ENCODE measurements at regions not wholly inside any gene's neighbourhood (a gene's known extent, or its start where the extent isn't known, plus 50 kb on each side); places are given as distances from the start of the nearest gene placed in this dataset.

DNA sequence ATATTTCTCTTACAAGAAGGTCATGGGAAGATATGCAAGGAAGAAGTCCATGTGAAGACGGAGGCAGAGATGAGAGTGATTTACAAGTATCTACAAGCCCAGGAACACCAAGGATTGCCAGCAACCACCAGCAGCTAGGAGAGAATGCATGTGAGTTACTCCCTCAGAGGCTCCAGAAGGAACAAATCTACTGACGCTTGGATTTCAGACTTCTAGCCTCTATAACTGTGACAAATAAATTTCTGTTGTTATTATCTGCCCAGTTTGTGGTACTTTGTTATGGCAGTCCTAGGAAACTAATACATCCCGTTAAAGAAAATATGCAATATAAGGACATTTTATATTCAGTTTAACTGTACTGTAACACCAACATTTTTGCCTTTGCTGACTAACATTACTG is 283.9 kb downstream of the BCHE start (continued):
- no peak for TF ChIP-seq USF2 (IDR thresholded peaks at IDR 0.05; ENCODE audit: borderline replicate concordance, low read depth, low read length)
- TF ChIP-seq, protein P1, sequence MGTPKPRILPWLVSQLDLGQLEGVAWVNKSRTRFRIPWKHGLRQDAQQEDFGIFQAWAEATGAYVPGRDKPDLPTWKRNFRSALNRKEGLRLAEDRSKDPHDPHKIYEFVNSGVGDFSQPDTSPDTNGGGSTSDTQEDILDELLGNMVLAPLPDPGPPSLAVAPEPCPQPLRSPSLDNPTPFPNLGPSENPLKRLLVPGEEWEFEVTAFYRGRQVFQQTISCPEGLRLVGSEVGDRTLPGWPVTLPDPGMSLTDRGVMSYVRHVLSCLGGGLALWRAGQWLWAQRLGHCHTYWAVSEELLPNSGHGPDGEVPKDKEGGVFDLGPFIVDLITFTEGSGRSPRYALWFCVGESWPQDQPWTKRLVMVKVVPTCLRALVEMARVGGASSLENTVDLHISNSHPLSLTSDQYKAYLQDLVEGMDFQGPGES (IDR thresholded peaks at IDR 0.05): no peak

- FAIRE-seq (no peak), DNase-seq (ENCODE audit: low read depth, low spot score) (no peak), ATAC-seq (peak; percentile 47)
- no peaks in the 10 kb centered on the region for H3K36me3 ChIP-seq (ENCODE audit: control insufficient read depth in 2 of 2, insufficient read depth in 2 of 2, low read length in 1 of 2)
- no peaks in the 10 kb centered on the region for H3K4me1 ChIP-seq (ENCODE audit: control insufficient read depth, insufficient read depth, low read length)
- CTCF ChIA-PET: interaction anchor here (1.3 kb wide), 1 partner anchor 46 kb away, joined by 3 read pairs; no protein-coding TSS in a partner anchor
- no peaks in the 10 kb centered on the region for H4K20me1 ChIP-seq (ENCODE audit: control insufficient read depth, insufficient read depth)
- no peak overlapping the region for H3K27ac ChIP-seq (ENCODE audit: control insufficient read depth, insufficient read depth)
- no peak overlapping the region for H3K4me3 ChIP-seq
- WGBS (ENCODE audit: insufficient coverage, insufficient replicate concordance, low lambda C conversion rate, missing lambda C conversion rate): 8% methylated on average over 5 of the region's 5 CpGs
- H2AFZ ChIP-seq (ENCODE audit: control insufficient read depth, low read depth, low read length): no peak overlapping the region
- H3K9me3 ChIP-seq (replicated peaks; ENCODE audit: control insufficient read depth, insufficient read depth, low read length): no peaks in the 10 kb centered on the region
- SMC1A ChIA-PET (ENCODE audit: uncharacterized antibody, unreplicated experiment): interaction anchor here (0.6 to 1.5 kb wide), 3 partner anchors 10 to 907 kb away, joined by 3 to 7 read pairs (median 3); no protein-coding TSS in a partner anchor
- H3K9ac ChIP-seq (ENCODE audit: control insufficient read depth, insufficient read depth, low read length): no peak overlapping the region
- no TSS peak for BruUV-seq (replicated peaks)
- POLR2A ChIA-PET: interaction anchor here (1.2 kb wide), 1 partner anchor 9 kb away, joined by 3 read pairs; no protein-coding TSS in a partner anchor
- intact Hi-C loops (cut with micrococcal nuclease; ENCODE audit: unreplicated experiment) (no loop called here), in situ Hi-C loops (cut with MboI) (no loop called here)
- RAD21 ChIA-PET (ENCODE audit: unreplicated experiment): interaction anchor here (0.8 kb wide), 2 partner anchors 10 to 16 kb away, joined by 3 to 4 read pairs; no protein-coding TSS in a partner anchor
- no peaks in the 10 kb centered on the region for H3K27me3 ChIP-seq (replicated peaks in 1 of 2; ENCODE audit: control insufficient read depth in 2 of 2, insufficient read depth in 2 of 2, low read length in 1 of 2)
- no peaks in the 10 kb centered on the region for H3K79me2 ChIP-seq (ENCODE audit: control insufficient read depth, insufficient read depth, low read length)
- no peak overlapping the region for H3K4me2 ChIP-seq (ENCODE audit: control insufficient read depth, insufficient read depth)
- TF ChIP-seq FOXM1 (IDR thresholded peaks at IDR 0.05; ENCODE audit: low read depth, low read length) (no peak), RAD51 (IDR thresholded peaks at IDR 0.05) (no peak), CHD2 (IDR thresholded peaks at IDR 0.05; ENCODE audit: borderline replicate concordance, low read depth, low read length) (no peak), NFIC (IDR thresholded peaks at IDR 0.05; ENCODE audit: low read depth, low read length) (no peak), CHD4 (IDR thresholded peaks at IDR 0.05) (no peak), KDM1A (IDR thresholded peaks at IDR 0.05; ENCODE audit: borderline replicate concordance) (no peak), JUND (IDR thresholded peaks at IDR 0.05; ENCODE audit: low read depth, low read length) (no peak), FOXK2 (IDR thresholded peaks at IDR 0.05) (no peak), TCF3 (IDR thresholded peaks at IDR 0.05; ENCODE audit: borderline replicate concordance, insufficient read depth, low read depth, low read length) (no peak), NKRF (conservative IDR thresholded peaks at IDR 0.05) (no peak), FOS (IDR thresholded peaks at IDR 0.05; ENCODE audit: borderline replicate concordance, extremely low read depth, insufficient read length) (no peak), POLR2AphosphoS2 (IDR thresholded peaks at IDR 0.05; ENCODE audit: low read depth, low read length) (no peak), EZH2 (IDR thresholded peaks at IDR 0.05; ENCODE audit: borderline replicate concordance, control insufficient read depth, low read depth, low read length) (no peak), EGR1 (IDR thresholded peaks at IDR 0.05; ENCODE audit: borderline replicate concordance in 1 of 2, low read depth in 2 of 2, low read length in 2 of 2) (no peak), NR2C2 (IDR thresholded peaks at IDR 0.05; ENCODE audit: borderline replicate concordance, control insufficient read depth, insufficient read length, low read depth) (no peak), MYC (IDR thresholded peaks at IDR 0.05; ENCODE audit: insufficient read depth, insufficient read length, insufficient replicate concordance, low read length, severe bottlenecking) (no peak), ATF7 (IDR thresholded peaks at IDR 0.05; ENCODE audit: low read depth) (no peak), DPF2 (IDR thresholded peaks at IDR 0.05) (no peak), SRF (IDR thresholded peaks at IDR 0.05; ENCODE audit: low read depth in 2 of 2, low read length in 2 of 2) (no peak)
Measured at GRCh38 chr3:165549665-165550064, 287.6 kb downstream of the BCHE start.

Data from GM12878 (cell line).